GOT3 (cell line): ENCODE measurements at regions not wholly inside any gene's neighbourhood (a gene's known extent, or its start where the extent isn't known, plus 50 kb on each side); places are given as distances from the start of the nearest gene placed in this dataset.
"Not testable (repeated sequence)": the region's sequence is repeated elsewhere in the genome, so short reads cannot be mapped to it uniquely, and the experiment has no call there.

ENCODE experiments used
- DNase-seq: peaks from one replicate; lab custom pipeline; 2025; ENCODE audit warnings: mixed read lengths; lab: John Stamatoyannopoulos, UW

DNA sequence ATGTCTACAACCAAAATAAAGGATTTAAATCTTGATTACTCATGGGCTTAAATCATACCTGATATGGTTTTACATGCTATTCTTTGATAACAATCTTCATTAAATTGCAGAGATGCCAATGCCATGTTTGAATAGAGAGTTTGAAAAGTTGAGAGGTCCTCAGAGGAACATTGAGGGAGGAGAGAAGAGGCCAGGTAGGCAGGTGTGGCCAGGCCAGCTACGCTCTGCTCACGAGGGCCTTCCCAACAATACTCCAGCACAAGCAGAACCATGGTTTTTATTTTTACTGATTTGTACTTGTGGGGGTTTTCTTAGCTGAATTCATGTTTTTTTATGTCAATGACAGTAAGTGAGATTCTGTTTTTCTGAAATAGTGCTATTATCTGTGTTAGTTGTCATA lies 158.1 kb upstream of the RFC3 start:
- no peak for DNase-seq

DNA sequence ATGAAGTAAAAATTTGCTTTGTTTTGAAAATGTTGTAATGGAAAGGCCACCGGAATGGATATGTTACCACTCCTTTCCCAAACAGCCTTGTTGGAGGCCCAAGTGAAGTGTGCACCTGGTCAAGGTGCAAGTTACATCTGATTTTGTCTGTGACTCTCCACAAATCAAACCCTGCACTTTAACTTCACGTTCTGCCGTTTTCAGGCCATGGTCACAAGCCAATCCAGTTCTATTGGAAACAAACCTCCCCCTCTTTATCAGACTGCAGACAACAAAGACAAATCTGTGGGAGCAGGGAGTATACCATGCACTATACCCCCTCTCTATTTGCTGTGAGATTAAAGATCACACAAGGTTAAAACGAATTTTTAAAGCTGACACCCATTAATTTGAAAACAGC lies 155.6 kb upstream of the RFC3 start:
- no peak for DNase-seq

DNA sequence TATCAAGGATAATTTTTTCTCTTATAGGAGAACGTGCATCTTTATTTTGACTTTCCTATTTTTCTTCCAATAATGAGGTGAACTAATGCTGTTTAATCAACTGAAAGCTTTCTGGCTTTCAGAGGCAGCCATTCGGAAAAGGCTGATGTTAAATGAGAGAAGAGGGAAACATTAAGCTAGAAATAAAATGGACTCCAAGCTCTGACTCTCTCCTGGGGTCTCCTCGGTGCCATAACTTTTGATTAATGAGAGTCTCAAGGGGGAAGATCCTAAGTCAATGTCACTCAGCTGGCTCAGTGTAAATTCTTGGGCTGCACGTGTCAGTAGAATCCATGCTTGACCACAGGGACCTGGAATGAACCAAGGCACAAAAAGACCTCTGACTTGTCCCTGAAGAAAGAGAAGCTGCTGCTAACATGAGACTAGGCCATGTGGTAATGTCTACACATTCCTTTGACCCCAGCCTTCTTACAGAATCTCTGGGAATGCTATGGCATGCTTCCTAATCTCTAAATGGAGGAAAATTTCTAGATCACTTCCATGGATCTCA lies 152.2 kb upstream of the RFC3 start:
- no peak for DNase-seq

DNA sequence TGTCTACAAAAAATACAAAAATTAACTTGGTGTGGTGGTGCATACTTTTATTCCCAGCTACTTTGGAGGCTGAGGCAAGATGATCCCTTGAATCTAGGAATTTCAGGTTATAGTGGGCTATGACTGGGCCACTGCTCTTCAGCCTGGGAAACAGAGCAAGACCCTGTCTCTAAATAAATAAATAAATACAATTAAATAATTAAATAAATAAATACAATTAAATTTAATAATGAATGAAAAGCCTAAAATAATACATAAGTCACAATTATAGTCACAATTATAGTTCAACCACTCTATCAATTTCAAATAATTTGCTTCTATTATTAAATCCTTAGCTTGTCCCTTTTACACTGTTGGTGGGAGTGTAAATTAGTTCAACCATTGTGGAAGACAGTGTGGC lies 146.4 kb upstream of the RFC3 start:
- no peak for DNase-seq

DNA sequence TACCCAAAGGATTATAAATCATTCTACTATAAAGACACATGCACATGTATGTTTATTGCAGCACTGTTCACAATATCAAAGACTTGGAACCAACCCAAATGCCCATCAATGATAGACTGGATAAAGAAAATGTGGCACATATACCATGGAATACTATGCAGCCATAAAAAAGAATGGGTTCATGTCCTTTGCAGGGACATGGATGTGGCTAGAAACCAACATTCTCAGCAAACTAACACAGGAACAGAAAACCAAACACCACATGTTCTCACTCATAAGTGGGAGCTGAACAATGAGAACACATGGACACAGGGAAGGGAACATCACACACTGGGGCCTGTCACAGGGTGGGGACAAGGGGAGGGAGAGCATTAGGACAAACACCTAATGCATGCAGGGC lies 145.9 kb upstream of the RFC3 start:
- not testable (repeated sequence) for DNase-seq

DNA sequence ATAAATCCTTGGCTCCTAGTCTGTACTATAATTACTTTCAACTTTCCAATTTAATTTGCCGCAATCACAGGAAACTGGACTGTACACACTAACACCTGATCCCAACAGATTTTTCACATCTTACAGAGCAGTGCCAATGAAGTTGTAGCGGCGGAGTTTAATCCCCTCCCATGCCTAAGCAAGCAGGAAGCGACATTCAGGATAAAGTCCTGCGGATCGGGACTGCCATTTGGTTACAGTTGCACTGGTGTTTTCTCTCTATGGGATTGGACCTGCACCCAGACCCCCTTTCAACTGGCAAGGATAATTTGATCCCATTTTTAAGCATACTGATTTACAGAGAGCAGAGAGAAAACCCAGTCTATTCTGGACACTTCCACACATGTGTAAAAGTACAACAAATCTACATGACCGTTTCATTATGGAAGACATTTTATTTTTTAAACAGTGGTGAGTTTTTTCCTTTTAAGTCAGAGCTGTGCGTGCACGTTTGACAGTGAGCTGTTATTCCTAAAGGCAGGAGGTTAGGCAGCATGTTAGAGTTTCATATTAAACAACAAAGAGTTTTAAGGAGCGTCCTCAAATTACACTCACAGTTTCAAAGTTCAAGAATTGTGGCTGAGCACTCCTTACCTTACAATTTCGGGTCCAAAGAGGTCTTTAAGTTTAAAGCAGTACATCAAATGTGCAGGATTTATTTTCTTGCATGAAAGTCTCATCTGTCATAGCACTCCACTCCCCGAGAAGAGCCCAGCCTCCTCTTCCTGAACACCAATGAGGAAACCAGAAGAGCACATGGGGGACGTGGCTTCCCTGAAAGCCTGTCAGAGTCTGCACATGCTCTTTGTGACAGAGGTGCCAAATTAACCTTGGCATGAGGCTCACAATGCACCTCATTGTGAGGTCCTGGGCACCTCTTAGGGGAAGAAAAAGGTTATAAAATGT lies 141.6 kb upstream of the RFC3 start:
- no peak for DNase-seq

DNA sequence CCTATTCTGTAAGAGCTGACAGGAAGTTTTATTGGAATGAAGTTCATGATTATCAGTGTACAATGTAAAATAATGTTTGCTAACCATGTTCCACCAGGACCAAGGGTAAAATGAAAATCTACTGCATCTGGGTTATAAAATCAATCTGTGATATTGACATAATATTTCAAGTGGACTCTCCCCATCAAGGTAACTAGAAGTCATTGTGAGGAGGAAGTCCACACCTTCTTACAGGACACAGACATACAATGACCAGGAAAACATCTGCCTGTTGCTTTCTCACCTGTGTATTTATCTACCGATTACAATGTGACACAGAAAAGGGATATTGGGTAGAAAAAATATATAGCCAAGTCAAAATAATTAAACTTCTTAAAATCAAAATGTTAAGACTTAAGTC lies 140.7 kb upstream of the RFC3 start:
- no peak for DNase-seq

DNA sequence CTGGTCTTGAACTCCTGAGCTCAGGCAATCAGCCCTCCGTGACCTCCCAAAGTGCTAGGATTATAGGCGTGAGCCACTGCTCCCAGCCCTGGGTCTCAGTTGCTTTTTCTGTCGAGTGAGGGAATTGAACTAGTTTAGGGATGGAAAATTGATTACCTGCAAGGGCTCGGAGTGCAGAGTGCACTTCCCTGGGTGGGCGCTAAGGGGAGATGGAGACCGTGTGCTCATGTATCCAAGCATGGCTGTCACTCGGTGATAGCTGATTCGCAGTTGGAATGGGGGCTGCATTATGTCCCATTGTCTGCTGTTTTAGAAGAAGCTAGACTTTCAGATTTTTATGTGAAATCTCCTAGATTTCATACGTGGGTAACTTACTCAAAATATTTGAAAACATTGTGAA lies 139.9 kb upstream of the RFC3 start:
- DNase-seq, result no peak

DNA sequence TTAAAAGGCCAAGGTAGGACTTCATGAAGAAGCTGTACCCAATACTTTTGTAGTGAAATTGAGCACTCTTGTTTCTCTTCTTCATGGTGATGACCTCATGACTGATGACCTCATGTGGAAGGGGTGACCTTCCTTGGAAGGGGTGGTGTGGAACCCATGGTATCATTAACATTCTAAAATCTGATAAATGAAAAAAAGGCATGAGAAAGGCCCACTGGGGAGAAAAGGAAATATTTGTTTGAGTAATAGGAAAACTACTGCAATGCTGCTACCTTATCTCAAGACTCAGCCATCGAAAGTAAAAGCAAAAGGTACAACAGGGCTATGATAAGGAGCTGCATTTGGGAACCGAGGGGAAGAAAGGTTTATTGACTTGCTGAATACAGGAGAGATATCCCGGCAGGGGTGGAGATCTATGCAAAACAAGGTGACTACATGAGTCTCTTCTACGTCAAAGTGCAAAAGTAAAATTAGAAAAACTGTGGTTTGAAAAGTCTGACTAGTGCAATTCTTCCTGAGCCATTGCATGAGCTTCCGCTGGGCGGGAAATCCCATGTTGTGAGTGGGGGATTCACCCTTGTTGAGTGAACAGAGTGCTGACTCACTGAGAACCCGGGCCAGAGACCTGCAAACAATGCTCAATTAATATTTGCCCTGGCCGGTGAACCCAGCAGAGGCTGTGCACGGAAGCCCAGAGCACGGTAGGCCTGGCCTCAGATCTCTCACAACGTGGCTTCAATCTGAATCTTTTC lies 138.9 kb upstream of the RFC3 start:
- no peak for DNase-seq

DNA sequence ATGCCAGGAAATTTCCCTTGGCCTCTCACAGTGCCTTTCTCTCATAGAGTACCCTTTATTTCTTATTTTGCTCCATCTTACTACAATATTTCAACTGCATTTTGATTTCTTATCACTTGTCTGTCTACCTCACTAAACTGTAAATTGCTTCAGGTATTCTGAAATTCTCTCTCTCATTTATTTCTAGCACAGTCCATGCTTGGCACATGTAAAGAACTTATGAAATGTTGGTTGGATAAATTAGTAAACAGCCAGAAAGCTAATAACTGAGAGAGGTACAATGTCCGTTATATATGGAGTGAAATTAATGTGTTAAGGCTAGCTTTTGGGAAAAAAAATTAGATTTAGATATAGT lies 138.3 kb upstream of the RFC3 start:
- no peak for DNase-seq

DNA sequence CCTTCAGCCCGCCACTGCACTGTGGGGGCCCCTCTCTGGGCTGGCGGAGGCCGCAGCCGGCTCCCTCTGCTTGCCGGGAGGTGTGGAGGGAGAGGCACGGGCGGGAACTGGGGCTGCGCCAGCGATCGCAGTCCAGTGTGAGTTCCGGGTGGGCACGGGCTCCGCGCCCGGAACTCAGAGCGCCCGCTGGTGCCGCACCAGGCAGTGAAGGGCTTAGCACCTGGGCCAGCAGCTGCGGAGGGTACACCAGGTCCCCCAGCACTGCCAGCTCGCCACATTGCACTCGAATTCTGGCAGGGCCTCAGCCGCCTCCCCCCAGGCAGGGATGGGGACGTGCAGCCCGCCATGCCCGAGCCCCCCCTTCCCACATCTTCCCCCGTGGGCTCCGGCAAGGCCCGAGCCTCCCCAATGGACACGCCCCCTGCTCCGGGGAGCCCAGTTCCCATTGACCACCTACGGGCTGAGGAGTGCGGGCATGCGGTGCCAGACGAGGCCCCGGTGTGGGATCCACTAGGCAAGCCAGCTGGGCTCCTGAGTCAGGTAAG lies 135.9 kb upstream of the RFC3 start:
- no peak for DNase-seq

DNA sequence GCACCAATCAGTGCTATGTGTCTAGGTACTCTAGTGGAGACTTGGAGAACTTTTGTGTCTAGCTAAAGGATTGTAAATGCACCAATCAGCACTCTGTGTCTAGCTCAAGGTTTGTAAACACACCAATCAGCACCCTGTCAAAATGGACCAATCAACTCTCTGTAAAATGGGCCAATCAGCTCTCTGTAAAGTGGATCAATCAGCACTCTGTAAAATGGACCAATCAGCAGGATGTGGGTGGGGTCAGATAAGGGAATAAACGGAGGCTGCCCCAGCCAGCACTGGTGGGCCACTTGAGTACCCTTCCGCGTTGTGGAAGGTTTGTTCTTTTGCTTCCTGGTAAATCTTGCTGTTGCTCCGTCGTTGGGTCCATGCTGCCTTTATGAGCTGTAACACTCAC lies 135.3 kb upstream of the RFC3 start:
- not testable (repeated sequence) for DNase-seq

DNA sequence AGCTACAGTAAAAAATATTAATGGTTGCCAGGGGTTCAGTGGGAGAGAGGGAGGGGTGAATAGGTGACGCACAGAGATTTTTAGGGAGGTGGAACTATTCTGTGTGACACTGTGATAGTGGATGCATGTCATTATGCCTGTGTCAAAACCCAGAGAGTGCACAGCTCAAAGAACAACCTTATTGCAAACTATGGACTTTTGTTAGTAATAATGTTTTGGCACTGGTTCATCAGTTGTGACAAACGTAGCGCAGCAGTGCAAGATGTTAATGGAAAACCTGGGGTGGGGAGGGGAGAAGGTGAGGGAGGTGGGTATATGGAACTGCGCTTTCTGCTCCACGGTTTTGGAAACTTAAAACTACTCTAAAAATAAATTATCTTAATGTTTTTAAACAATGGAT lies 134.6 kb upstream of the RFC3 start:
- no peak for DNase-seq

DNA sequence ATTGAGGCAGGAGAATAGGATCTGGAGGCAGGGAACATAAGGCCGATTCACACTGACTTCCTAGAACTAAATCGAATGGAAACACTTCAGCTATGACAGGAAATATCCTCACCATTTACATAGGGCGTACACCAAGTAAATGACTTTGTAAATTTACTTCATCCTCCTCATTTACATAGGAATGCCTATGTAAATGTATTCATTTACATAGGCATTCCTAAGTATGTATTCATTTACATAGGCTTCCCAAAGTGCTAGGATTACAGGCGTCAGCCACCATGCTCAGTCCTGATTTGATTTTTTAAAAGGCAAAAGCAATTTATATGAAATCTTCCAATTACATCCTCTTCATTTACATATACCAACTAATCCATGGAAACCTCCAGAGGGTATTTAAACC lies 133.1 kb upstream of the RFC3 start:
- no peak for DNase-seq

DNA sequence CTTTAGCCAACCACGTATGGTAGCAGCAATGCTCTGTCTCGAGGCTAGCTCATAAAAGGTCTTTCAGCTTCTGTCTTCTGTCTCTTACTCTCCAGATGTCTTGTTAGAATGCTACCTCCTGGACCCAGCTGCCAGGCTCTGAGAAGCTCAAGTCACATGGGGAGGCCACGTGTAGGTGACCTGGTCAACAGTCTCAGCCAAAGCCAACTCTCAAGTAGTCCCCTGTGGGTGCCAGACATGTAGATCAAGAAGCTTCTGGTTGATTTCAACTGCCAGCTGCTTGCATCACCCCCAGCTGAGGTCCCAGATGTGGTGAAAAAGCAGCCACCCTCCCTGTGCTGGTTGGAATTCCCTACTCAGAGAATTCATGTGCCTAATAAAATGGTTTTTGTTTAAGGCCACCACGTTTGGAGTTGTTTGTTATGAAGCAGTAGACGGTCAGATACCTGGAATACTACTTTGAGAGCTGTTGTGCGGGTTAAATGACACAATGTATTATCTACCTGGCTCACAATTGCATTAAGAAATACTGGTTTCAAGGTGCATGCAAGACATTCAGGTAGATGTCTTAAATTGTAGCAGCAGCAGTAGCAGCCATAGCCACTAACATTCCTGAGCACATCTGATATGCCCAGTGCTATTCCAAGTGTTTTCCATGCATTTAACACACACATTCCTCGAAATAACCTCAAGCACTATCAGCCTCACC lies 131.0 kb upstream of the RFC3 start:
- no peak for DNase-seq

DNA sequence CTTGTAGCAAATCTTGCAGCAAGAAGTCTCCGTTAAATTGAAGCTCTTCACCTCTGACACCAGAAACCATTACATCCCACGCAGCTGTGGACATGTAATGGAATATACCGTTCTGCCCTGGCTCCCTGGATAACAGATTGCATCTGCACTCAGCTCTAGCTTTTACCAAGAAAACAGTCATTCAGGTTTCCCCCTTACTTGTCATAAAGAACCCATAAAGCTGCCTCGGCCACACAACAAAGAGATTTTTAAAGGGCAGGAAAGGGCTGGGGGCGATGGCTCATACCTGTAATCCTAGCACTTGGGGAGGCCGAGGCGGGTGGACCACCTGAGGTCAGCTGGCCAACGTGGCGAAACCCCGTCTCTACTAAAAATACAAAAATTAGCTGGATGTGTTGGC lies 127.6 kb upstream of the RFC3 start:
- no peak for DNase-seq

DNA sequence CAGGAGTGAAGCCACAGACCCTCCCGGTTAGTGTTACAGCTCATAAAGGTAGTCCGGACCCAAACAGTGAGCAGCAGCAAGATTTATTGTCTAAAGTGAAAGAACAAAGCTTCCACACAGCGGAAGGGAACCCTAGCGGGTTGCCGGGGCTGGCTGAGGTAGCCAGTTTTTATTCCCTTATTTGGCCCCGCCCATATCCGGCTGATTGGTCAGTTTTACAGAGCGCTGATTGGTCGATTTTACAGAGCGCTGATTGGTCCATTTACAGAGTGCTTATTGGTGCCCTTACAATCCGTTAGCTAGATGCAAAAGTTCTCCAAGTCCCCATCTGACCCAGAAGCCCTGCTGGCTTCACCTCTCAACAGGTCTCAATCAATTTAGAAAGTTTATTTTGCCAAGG lies 126.0 kb upstream of the RFC3 start:
- no peak for DNase-seq

DNA sequence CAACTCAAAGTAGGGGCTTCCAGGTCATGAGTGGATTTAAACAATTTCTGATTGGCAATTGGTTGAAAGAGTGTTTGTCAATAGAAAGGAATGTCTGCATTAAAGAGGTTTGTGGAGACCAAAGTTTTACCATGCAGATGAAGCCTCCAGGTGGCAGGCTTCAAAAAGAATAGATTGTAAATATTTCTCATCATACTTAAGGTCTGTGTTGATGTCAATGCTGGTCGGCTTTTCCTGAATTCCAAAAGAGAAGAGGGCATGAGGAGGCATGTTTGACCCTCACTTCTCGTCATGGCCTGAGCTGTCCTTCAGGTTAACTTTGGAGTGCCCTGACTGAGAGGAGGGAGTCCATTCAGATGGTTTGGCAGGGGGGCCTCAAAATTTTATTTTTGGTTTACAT lies 125.4 kb upstream of the RFC3 start:
- DNase-seq, result no peak

DNA sequence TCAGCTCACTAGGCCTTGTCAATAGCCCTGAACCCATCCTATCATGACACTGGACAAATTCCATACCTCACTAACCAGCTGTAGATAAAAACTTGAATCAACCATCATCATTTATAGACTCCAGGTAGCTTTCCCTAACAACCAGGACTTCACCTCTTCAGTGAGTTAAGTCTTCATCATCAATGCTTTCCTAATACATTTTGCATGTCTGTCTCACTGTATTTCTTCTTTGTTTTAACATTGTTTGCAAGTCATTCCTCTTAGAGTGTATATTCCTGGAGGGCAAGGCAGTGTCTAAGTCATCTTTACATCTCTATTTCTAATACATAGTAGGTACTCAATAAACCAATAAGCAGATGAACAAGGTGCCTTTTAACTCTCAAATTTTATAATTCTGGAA lies 123.4 kb upstream of the RFC3 start:
- no peak for DNase-seq

DNA sequence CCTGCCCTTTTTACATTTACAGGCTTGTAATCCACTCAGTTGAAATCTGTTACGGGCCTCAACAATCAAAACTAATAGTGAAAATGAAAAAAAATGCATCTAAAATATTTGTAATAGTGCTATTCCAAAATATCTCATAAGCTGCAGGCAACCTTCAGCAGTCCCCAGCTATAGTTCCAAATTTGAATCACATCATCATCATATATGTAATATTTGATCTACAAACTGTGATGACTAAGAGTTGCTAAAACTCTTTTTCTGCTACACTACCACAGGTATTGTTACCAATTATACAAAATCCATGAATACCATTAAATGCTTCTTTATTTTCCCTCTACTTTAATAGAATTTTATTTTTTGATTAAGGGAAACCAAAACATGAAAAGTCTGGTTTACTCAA lies 121.4 kb upstream of the RFC3 start:
- DNase-seq, result no peak

DNA sequence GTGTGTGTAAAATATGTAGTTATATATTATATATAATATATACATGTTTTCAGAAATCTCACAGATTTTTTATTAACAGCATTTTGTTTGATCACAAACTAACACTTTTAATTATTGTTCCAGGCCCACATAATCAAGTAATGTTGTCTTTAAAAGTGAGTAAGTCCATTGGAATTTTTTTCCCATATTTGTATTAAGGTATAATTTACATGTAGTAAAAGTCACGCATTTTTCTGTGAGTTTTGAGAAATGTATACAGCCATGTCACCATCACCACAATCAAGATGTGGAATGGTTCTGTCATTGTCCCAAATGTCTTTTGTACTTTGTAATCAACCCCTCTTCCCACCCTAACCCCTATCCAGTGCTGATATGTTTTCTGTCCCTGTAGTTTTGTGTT lies 120.0 kb upstream of the RFC3 start:
- DNase-seq, result no peak

DNA sequence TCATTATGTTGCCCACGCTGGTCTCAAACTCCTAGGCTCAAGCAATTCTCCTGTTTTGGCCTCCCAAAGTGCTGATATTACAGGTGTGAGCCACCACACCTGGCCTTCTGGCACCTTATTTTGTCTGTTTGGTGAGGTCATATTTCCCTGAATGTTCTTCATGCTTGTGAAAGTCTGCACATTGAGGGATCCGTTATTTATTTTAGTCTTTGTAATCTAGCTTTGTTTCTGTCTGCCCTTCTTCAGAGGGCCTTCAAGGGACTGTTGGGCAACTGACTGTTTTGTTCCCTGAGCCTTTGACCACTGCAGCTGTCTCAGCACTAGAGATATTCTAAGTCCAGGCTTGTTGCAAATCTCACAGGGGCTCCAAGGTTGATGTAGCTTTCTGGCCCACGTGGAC lies 110.5 kb upstream of the RFC3 start:
- no peak for DNase-seq
